ENCODE measurements at regions not wholly inside any gene's neighbourhood (a gene's known extent, or its start where the extent isn't known, plus 50 kb on each side); places are given as distances from the start of the nearest gene placed in this dataset.

DNA sequence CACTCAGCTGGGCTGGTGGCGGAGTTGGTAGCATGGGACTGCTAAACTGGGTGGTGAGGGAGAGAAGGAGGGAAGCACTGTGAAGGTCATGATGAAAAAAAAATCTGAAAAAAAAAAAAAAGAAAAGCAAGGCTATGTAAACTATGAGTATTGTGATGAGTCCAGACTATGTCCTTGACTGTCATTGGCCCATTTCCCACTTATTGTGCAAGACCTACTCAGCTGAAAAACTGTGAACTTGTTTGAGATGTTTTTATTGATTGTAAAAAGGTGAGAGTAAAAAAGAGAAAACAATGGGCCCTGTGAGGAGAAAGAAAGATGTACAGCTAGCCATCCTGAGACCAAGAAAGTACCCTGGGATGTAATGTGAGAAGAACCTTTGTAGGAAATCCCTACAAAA is 798.4 kb upstream of the TENM4 start:
- TF ChIP-seq, protein P1, sequence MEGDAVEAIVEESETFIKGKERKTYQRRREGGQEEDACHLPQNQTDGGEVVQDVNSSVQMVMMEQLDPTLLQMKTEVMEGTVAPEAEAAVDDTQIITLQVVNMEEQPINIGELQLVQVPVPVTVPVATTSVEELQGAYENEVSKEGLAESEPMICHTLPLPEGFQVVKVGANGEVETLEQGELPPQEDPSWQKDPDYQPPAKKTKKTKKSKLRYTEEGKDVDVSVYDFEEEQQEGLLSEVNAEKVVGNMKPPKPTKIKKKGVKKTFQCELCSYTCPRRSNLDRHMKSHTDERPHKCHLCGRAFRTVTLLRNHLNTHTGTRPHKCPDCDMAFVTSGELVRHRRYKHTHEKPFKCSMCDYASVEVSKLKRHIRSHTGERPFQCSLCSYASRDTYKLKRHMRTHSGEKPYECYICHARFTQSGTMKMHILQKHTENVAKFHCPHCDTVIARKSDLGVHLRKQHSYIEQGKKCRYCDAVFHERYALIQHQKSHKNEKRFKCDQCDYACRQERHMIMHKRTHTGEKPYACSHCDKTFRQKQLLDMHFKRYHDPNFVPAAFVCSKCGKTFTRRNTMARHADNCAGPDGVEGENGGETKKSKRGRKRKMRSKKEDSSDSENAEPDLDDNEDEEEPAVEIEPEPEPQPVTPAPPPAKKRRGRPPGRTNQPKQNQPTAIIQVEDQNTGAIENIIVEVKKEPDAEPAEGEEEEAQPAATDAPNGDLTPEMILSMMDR (IDR thresholded peaks at IDR 0.05), result no peak
- TF ChIP-seq EZH2 (IDR thresholded peaks at IDR 0.05), result no peak

Measured in neural progenitor cell (in vitro differentiated cells).